ENCODE measurements at regions not wholly inside any gene's neighbourhood (a gene's known extent, or its start where the extent isn't known, plus 50 kb on each side); places are given as distances from the start of the nearest gene placed in this dataset.

GRCh38 chr4:125722009-125722408 lies 407.3 kb downstream of the FAT4 start:
- TF ChIP-seq CTCF (IDR thresholded peaks at IDR 0.05; ENCODE audit: extremely low read depth in 1 of 2, insufficient read depth in 1 of 2, low read depth in 1 of 2, low read length in 2 of 2) (no peak), POLR2A (IDR thresholded peaks at IDR 0.05; ENCODE audit: low read depth, low read length) (no peak), EZH2 (IDR thresholded peaks at IDR 0.05; ENCODE audit: borderline replicate concordance, low read depth, low read length, severe bottlenecking) (no peak)
